HG02678 (cell line): ENCODE measurements at regions not wholly inside any gene's neighbourhood (a gene's known extent, or its start where the extent isn't known, plus 50 kb on each side); places are given as distances from the start of the nearest gene placed in this dataset.
"Not testable (repeated sequence)": the region's sequence is repeated elsewhere in the genome, so short reads cannot be mapped to it uniquely, and the experiment has no call there.

Experiments used
- ATAC-seq: cut with Tn5 transposase; IDR thresholded peaks from one replicate; pipeline ENCODE4 v1.9.1; 2021; ENCODE audit warnings: mild to moderate bottlenecking, moderate library complexity; ENCODE audit not compliant: unreplicated experiment

DNA sequence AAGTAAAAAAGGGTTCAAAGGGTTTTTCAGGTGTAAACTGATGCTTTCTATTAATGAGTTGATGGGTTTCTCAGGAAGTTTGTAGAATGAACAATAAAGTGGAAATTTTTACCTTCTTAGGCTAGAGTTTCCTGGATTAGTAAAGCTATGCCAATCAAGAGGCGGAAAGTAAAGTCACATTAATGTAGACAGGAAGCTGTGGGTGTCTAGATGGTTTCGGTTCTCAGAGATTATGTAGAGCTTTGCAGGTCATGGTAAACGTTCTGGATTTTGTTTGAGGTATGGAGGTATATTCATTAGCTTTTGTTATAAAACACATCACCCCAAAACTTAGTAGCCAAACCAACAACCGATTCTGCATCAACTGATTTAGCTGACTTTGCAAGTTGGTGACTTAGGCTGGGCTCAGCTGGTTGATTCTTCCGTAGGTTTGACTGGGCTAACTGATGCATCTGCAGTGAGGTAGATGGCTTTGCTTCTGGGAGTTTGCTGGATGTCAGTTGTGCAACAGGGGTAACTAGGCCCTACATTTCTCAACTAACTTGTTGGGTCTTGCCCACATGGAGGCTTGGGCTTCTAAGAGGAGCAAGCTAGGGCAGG, 273.8 kb downstream of the MSX2 start:
- no peak for ATAC-seq

DNA sequence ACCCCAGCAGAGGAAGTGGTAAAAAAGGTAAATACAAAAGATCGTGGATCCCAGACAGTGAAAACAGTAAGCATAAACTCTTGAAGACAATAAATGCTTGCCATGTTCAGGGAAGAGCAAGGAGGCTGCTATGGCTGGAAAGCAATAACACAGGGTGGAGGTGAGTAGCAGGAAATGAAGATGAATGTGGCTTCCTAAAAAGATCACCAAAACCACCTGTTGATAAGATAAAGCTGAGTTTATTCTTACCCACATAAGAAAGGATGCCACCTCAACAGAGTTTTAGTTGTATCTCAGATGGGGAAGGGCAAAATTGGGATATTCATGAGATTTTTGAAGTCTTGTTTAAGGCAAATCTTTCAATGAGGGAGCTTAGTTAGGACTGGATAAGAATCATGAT, 273.3 kb downstream of the MSX2 start:
- ATAC-seq: no peak

DNA sequence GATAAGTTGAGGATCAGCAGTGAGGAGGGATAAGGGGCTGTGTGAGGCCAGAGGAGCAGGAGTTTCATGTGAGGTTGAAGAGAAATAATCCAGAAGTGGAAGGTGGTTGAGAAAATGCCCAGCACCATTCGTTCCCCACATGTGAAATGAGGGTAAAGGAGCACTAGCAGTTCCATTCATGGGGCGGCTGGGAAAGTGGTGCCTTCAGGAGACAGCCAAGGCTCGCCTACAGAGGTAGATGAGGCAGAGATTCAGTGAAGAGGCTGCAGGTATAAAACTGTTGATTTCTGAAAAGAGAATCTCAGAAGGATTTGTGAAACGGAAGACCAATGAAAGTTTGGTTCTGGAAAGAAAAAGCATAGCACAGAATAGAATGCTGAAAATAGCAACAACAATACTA, 272.6 kb downstream of the MSX2 start:
- ATAC-seq: no peak

DNA sequence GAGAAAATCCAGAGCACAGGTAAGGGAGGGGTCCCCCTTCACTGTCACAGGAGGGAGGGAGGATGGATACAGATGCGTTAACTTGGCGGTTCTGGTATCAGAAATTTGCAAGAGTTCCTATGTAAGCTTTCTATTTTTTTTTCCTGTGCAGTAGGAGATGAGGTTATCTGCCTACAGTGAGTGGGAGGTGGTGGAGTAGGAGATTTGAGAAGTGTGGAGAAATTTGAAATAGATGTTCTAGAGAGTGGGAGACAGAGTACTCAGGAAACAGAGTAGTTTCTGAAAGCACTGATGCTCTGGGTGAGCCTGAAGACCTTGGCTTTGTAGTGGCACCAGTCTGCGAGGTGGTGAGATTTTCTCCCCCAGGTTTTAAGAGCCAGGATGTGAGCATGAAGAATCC, 271.4 kb downstream of the MSX2 start:
- ATAC-seq: no peak

DNA sequence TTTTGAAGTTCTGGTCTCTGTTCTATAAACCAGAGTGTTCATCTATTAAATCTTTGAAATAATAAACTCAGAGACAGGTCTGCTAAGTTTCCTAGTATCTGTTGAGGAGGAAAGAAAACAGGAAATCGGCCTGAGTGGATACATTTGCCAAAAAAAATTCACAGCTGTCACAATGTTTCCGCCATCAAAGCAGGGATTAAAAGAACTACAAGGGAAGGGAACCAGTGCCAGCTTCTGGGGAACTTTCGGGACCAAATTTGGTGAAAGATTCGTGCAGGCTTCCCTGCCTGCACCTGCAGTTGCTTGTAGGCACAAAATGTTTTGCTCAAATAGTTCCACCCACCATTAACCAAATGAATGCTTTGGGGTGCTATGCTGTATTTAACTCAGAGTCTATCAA, 267.5 kb downstream of the MSX2 start:
- ATAC-seq: no peak

DNA sequence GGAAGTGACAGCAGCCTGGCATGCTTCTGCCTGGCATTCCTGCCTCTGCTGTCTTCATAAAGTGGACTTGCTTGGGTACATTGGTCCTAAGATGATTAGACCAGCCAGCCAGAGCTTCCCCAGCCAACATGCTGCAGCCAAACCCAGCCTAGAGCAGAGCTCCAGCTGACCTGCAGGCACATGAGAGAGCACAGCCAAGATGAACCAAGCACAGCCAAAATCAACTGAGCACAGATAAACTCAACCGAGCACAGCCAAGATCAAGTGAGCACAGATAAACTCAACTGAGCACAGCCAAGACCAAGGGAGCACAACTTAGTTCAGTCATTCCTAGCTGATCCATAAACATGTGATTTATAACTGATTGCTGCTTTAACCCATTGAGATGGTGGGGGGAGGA, 266.5 kb downstream of the MSX2 start:
- ATAC-seq: no peak

DNA sequence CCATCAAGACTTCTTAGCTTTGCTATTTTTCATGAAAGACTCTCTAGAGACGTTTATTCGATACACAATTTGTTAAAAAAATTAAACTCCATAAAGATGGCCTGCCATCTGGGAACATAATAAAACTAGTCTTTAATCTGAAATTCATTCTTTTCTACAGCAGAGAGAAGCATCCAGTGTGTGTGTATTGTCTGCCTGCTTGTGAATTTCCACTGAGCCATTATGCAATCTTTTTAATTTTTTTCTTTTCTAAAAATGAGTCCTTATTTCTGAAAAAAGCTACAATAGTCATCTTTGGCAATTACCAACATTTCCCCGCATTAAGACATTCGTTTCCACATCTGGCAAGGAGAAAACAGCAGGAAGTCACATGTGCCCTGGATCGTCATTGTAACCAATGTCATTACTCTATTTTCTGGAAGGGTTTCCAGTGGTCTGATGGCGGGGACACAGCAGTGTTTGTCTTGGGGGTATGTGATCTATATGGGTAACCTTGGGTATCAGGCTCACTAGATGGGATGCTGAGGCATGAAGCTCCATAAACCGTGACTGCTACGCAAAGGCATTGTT, 263.1 kb downstream of the MSX2 start:
- no peak for ATAC-seq

DNA sequence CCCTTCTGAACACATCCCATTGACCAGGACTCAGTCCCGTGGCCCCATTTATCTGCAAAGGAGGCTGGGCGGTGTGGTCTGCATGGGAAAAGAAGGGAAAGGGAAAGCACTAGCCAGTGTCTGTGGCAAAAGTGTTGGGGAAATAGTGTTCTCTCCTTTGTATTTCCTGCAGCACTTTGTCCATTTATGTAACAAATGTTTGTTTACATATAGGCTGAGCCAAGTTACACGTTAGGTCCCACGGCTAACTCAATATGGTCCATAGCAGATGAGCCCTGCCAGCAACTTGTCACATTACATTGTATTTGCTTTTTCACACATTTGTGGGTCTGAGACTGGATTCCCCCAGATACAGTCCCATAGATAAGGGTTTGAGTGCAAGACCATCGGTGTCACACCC, 260.5 kb downstream of the MSX2 start:
- ATAC-seq: no peak

DNA sequence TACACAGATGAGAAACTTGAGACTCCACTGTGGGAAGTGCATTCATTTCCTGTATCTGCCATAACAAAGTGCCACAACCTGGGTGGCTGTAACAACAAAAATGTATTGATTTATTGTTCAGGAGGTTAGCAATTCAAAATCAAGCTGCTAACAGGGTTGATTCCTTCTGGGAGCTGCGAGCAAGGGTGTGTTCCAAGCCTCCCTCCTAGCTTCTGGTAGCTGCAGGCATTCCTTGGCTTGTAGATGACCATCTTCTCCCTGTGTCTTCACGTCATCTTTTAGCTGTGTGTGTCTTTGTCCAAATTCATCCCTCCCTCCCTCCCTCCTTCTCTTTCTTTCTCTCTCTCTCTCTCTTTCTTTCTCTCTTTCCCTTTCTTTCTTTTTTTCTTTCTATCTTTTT, 258.1 kb downstream of the MSX2 start:
- ATAC-seq: no peak

DNA sequence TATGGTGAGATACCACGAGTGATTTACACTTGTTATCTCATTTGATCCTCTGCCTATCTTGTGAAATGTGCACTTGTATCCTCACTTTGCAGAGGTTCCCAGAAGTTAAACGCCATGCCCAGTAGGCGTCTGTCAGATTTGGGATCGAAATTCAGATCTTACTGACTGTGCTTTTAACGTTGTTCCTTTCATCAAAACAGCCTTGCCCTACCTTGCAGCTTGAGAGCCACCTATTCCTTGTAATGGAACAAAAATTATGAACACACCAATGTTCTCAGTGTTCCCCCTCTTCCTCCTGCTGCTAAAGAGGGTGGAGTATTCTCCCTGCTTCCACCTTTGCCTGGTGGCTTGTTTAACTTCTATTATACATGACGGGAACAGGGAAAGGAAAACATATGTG, 257.0 kb downstream of the MSX2 start:
- no peak for ATAC-seq

DNA sequence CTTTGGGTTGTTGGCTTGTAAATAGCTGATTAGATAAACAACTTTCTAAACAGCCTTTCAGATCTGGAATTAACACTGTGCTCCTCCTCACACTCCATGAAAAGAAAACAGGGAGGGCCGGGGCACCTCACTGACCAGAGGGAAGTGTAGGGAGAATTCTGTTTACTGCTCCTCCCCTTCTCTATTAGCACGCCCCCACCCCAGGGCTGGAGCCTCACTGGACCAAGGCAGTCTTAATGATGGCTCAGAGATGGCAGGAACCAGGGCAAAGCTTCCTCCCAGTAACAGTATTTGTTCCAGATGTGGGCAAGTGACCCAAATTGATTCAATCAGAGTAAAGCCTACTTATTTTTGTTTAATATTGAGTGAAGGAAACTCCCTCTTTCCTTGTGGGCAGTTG, 256.6 kb downstream of the MSX2 start:
- ATAC-seq: no peak

DNA sequence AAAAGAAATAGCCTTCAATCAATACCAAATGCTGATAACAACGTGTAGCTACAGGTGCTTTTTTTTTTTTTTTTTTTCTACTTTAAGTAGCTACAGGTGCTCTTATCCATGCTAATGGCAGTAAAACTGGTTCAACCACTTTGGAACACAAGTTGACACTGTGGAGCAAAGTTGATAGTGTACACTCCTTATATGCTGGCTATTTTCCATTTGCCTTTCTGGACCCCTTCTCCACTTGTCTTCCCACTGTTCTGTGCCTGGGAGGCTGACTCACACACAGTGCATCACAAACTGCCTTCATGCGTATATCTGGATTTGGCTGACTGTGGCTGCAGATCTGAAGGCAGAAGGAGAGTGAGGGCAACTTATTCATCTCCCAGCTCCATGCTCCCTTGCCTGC, 247.9 kb downstream of the MSX2 start:
- ATAC-seq: no peak

DNA sequence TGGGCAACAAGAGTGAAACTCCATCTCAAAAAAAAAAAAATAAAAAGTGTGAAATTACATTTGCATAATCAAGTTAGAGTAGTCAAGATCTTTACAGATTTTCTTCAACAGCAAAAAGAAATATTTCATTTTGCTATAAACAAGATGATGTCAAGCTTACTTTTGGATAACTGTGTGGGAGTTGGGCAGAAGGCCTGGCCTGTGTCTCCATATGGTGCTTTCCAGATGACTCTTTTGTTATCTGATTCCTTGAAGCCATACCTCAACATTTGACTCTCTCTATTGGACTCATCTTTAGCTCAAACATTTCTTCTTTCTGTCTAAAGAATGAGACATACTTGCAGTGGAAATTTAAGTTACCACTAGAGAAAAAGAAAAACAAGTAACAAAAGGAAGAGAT, 246.8 kb downstream of the MSX2 start:
- ATAC-seq: no peak

DNA sequence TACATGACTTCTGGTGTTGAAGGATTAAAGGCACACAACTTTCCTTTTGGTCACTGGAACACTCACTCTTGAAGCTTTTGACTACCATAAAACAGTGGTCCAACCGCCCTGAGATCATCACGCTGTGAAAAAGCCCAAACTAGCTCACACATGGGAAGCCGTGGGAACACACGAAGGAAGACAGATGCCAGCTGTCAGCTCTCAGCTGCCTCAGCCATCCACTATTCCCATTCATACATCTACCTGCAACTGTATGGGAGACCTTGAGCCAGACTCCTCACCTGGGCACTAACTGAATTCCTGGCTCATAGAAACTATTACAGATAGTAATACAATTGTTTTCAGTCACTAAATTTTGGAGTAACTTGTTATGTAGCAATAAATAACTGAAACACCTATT, 246.1 kb downstream of the MSX2 start:
- no peak for ATAC-seq

DNA sequence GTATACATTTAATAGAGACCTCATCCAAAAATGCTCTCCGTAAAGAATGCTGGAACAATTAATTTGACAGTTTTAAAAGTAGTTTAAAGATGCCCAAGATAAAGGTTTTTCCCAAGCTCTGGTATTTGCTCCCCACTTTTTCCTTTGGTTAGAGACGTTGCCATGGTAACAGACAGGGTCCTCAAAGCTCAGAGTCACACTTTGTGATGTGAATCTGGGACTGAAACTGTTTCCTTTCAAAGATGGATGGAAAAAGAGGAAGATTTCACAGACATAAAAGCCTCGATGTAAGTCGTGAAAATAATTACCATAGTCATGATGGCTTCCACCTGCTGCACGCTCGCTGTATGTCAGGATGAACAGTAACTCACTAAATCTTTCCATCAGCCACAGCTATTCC, 229.5 kb downstream of the MSX2 start:
- ATAC-seq: no peak

DNA sequence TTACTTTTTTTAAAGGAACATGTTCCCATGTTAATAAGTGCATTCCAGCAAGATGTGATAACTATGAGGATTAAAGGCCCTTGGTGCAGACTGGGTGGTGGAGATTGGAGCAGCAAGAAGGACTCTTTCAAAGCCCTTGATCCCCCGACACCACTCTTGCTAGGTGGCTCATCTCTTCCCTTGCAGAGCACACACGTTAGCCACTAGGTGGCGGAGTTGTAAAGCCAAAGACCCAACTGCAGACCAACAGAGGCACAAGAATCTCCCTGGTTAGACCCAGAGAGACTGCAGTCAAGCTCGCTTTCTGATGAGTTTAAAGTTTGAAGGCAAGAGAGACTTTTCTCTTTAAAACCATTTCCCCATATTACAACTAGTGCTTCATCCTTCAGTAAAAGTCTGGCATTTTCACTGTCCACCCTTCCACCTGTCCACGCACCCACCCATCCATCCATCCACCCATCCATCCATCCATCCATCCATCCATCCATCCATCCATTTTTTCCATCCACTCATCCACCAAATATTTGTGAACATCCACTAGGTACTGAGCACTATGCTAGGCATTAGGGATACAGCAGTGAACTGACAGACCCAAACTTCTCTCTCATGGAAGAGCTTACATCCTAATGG, 226.9 kb downstream of the MSX2 start:
- ATAC-seq: peak; percentile 75

DNA sequence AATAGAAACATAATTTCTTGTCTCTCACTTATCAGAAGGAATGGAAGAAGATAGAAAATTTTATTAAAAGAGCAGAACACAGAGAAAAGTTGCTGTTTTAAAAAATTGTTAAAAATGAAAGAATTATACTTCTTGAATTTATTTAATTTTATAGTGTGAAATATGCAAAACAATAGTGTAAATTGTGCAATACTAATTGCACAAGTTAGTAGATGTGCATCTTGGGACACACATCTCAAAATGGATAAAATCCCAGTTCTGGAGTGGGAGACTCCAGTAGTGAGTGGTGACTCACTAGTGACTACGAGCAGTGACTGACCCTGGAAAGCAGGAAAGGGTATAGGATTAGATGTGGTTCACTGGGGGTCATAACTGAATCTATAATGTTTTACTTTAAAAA, 223.2 kb downstream of the MSX2 start:
- no peak for ATAC-seq

DNA sequence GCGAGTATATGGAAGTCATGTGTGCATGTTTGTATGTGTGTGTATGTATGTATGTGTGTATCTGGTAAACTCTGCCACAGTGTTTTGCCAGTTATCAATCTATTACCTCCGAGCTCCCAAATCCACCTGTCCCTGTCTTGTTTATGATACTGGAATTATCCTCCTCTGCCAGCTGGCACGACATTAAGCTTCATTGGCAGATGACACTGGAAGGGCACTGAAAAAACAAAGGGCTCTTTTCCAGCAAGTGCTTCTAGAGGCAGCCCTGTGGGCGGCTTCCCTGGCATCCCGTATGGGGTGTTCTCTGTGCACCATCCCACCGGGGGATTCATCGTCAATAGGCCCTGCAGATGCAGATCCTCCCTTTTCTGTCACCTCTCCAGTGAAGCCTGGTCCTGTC, 221.5 kb downstream of the MSX2 start:
- no peak for ATAC-seq

DNA sequence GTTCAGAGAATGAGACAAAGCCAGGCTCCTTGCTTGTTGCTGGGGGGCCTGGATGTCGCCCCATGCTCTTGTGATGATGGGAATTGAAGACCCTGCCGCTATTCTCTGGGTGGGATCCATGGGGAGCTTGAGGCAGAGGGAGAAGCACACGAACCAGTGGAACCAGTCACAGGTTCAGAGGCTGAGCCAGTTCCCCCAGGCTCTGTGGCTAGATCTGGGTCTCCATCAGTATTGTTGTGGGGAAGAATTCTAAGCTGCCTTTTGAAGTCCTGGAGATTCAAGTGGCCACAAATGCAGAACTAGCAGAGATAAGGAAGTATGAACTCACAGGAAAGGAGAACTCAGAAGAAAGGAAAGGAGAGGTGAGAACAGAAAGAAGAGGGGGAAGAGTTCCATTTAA, 219.4 kb downstream of the MSX2 start:
- no peak for ATAC-seq

DNA sequence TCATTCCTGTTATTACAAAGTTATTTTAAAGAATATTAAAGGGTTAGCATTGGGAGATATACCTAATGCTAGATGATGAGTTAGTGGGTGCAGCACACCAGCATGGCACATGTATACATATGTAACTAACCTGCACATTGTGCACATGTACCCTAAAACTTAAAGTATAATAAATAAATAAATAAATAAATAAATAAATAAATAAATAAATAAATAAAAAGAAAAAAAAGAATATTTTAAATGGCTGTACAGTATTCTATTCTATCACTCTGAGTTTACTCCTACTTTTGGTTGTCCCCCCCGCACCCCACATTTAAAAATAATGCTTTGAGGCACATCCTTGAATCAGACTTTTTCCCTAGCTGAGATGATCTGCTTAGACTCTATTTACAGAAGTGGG, 218.6 kb downstream of the MSX2 start:
- ATAC-seq: not testable (repeated sequence)

DNA sequence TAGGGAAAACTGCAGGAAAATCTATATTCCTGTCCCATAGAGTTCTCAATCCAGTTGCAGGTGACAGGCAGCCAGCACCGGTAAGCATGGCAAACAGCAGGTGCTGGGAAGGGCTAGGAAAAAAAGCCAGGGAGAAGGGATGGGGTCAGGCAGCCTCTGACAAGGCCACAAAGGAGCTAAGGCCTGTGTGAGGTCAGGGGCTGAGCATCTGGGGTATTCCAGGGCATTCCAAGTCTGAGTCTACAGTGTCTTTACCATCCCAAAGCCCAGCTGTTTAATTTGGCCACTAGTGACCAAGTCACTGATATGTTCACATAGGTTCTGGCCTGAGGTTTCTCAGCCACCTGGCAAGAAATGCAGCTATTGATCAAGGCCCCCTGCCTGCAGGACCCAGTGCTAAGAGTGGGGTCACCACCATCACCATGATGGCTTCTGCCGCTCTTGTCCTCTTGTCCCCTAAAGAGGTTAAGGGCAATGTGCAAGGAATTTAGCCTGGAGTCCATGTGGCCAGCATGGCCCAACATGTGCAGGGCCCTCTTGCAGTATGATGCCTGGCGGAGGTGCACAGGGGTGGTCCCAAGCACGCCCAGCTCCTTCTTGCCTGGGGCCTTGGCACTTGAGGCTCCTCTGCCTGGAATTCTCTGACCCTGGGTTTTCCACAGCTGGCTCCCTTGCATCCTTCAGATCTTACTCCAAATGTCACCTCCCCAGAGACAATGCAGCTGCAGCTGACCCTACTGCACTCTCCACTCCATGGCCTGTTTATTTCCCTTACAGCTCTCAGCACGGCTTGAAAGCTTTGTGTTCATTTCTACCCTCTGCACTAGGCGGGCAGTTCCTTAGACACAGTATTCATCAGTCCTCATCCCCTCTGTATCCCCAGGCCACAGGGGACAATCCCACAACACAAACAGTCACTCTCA, 213.1 kb downstream of the MSX2 start:
- ATAC-seq: no peak
